ENCODE measurements at regions not wholly inside any gene's neighbourhood (a gene's known extent, or its start where the extent isn't known, plus 50 kb on each side); places are given as distances from the start of the nearest gene placed in this dataset.

DNA sequence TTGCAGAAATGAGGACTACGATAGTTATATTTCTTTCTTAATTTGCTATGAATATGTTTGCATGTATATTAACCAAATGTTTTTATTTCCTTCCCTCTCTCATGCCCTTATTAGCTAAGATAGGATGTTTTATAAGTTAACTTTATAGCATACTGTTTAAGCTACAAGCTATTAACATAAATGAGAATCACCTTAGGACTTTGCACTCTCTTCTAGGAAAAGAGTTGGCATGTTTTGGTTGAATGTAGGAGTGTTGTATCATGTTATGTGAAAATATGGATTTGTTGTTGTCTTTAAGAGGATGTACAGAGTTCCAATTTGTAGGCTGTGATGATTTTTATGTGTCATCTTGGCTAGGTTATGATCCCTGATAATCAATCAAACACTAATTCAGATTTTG is 467.4 kb upstream of the SETBP1 start:
- Histone ChIP-seq H3K79me2 (ENCODE audit: insufficient read depth, low read length) (no peaks in the 10 kb centered on the region), H4K20me1 (ENCODE audit: low read depth, low read length) (no peaks in the 10 kb centered on the region), H3K36me3 (ENCODE audit: low read length) (no peaks in the 10 kb centered on the region), H3K4me3 (ENCODE audit: insufficient read depth, low read length, poor library complexity, severe bottlenecking) (no peak overlapping the region), H3K27me3 (ENCODE audit: low read length) (no peaks in the 10 kb centered on the region), H3K9me3 (ENCODE audit: insufficient read depth, low read length) (no peaks in the 10 kb centered on the region), H3K9me2 (replicated peaks; ENCODE audit: insufficient read depth, low read length) (no peaks in the 10 kb centered on the region), H3F3A (ENCODE audit: insufficient read depth) (no peaks in the 10 kb centered on the region), H3K4me2 (ENCODE audit: low read depth, low read length, poor library complexity, severe bottlenecking) (no peak overlapping the region), H3K9ac (ENCODE audit: low read length) (no peak overlapping the region), H2AFZ (ENCODE audit: low read depth, low read length, severe bottlenecking) (no peak overlapping the region), H3K27ac (ENCODE audit: low read depth, low read length) (no peak overlapping the region)
- no peak for TF ChIP-seq EZH2phosphoT487 (conservative IDR thresholded peaks at IDR 0.05; ENCODE audit: low read length)
- TF ChIP-seq, protein P1, sequence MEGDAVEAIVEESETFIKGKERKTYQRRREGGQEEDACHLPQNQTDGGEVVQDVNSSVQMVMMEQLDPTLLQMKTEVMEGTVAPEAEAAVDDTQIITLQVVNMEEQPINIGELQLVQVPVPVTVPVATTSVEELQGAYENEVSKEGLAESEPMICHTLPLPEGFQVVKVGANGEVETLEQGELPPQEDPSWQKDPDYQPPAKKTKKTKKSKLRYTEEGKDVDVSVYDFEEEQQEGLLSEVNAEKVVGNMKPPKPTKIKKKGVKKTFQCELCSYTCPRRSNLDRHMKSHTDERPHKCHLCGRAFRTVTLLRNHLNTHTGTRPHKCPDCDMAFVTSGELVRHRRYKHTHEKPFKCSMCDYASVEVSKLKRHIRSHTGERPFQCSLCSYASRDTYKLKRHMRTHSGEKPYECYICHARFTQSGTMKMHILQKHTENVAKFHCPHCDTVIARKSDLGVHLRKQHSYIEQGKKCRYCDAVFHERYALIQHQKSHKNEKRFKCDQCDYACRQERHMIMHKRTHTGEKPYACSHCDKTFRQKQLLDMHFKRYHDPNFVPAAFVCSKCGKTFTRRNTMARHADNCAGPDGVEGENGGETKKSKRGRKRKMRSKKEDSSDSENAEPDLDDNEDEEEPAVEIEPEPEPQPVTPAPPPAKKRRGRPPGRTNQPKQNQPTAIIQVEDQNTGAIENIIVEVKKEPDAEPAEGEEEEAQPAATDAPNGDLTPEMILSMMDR (IDR thresholded peaks at IDR 0.05; ENCODE audit: insufficient read depth, low read length, poor library complexity, severe bottlenecking), result no peak

DNA sequence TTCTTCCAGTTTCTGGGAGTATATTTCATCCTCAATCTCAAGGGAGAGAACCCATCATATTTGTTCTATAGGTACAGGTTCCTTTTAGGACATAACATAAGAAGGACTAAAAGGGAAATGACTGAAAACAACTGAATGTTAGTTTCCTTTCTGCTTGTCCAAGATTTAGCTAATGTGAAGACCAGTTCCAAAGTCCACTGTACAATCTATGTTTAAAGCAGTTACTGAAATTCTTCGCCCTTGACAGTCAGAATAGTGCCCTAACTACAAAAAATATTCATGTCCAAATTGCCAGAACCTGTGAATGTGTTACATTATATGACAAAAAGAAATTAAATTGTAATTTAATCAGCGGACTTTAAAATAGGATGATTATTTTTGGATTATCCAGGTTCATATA is 466.3 kb upstream of the SETBP1 start:
- Histone ChIP-seq H3K4me2 (ENCODE audit: low read depth, low read length, poor library complexity, severe bottlenecking) (no peak overlapping the region), H3K27ac (ENCODE audit: low read depth, low read length) (no peak overlapping the region), H4K20me1 (ENCODE audit: low read depth, low read length) (no peaks in the 10 kb centered on the region), H3K4me3 (ENCODE audit: insufficient read depth, low read length, poor library complexity, severe bottlenecking) (no peak overlapping the region), H3K9ac (ENCODE audit: low read length) (no peak overlapping the region), H3K27me3 (ENCODE audit: low read length) (no peaks in the 10 kb centered on the region), H3F3A (ENCODE audit: insufficient read depth) (no peaks in the 10 kb centered on the region), H3K36me3 (ENCODE audit: low read length) (no peaks in the 10 kb centered on the region), H2AFZ (ENCODE audit: low read depth, low read length, severe bottlenecking) (no peak overlapping the region), H3K9me2 (replicated peaks; ENCODE audit: insufficient read depth, low read length) (no peaks in the 10 kb centered on the region), H3K79me2 (ENCODE audit: insufficient read depth, low read length) (no peaks in the 10 kb centered on the region), H3K9me3 (ENCODE audit: insufficient read depth, low read length) (no peaks in the 10 kb centered on the region)
- TF ChIP-seq EZH2phosphoT487 (conservative IDR thresholded peaks at IDR 0.05; ENCODE audit: low read length), result no peak
- TF ChIP-seq, protein P1 (IDR thresholded peaks at IDR 0.05; ENCODE audit: insufficient read depth, low read length, poor library complexity, severe bottlenecking), result no peak

DNA sequence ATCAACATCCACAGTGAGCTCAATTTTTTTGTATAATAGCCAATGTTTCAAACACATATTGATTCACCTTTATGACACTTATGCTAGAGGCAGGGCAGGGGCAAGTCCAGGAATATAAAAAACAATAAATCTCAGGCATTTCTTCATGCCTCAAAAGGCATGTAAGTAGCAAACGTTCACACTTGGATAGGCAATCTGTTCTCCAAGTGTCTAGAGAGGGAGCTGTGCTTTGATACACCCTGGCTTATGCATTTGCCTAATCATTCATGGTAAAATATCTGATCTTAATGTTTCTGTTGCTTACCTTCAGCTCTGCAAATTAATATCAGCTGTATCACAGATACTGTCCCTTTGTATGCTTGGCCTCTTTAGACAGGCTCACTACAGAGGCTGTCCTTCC is 464.5 kb upstream of the SETBP1 start:
- no peaks in the 10 kb centered on the region for H3K79me2 ChIP-seq (ENCODE audit: insufficient read depth, low read length)
- H3K4me2 ChIP-seq (ENCODE audit: low read depth, low read length, poor library complexity, severe bottlenecking), result no peak overlapping the region
- H2AFZ ChIP-seq (ENCODE audit: low read depth, low read length, severe bottlenecking), result no peak overlapping the region
- no peaks in the 10 kb centered on the region for H3K9me3 ChIP-seq (ENCODE audit: insufficient read depth, low read length)
- TF ChIP-seq EZH2phosphoT487 (conservative IDR thresholded peaks at IDR 0.05; ENCODE audit: low read length), result no peak
- TF ChIP-seq, protein P1 (IDR thresholded peaks at IDR 0.05; ENCODE audit: insufficient read depth, low read length, poor library complexity, severe bottlenecking), result no peak
- H4K20me1 ChIP-seq (ENCODE audit: low read depth, low read length), result no peaks in the 10 kb centered on the region
- no peaks in the 10 kb centered on the region for H3K36me3 ChIP-seq (ENCODE audit: low read length)
- H3K9ac ChIP-seq (ENCODE audit: low read length), result no peak overlapping the region
- no peaks in the 10 kb centered on the region for H3K9me2 ChIP-seq (replicated peaks; ENCODE audit: insufficient read depth, low read length)
- no peak overlapping the region for H3K4me3 ChIP-seq (ENCODE audit: insufficient read depth, low read length, poor library complexity, severe bottlenecking)
- H3F3A ChIP-seq (ENCODE audit: insufficient read depth), result no peaks in the 10 kb centered on the region
- no peak overlapping the region for H3K27ac ChIP-seq (ENCODE audit: low read depth, low read length)
- H3K27me3 ChIP-seq (ENCODE audit: low read length), result no peaks in the 10 kb centered on the region

All from SU-DHL-6 (cell line).